ENCODE measurements at regions not wholly inside any gene's neighbourhood (a gene's known extent, or its start where the extent isn't known, plus 50 kb on each side); places are given as distances from the start of the nearest gene placed in this dataset.

DNA sequence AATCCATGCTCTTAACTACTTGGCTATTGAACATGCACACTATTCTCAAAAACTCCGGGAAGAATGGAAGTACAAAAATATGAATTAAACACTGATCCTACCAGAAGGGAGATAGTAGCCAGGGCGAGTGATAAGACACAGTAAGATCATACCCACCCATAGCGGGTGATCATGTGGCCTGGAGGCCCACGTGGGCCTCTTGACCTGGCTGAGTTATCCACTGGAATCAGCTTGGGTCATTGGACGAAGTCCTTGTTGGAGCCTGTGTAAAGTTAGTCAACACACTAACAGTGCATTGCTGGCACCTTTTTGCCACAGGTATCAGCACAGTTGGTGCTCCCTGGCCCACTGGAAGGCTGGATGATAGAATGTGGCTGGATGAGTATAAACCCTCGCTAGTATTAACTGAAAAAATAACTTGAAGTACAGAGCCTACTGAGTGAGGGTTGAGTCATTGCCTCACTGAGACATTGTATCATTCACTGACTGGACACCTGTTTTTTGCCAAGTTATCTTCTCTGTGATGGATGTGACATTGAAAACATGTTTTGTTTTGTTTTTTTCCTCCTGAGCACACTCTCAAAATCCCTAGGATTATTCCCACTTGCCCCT is 149.2 kb upstream of the FUT8 start:
- TF ChIP-seq, protein P1, sequence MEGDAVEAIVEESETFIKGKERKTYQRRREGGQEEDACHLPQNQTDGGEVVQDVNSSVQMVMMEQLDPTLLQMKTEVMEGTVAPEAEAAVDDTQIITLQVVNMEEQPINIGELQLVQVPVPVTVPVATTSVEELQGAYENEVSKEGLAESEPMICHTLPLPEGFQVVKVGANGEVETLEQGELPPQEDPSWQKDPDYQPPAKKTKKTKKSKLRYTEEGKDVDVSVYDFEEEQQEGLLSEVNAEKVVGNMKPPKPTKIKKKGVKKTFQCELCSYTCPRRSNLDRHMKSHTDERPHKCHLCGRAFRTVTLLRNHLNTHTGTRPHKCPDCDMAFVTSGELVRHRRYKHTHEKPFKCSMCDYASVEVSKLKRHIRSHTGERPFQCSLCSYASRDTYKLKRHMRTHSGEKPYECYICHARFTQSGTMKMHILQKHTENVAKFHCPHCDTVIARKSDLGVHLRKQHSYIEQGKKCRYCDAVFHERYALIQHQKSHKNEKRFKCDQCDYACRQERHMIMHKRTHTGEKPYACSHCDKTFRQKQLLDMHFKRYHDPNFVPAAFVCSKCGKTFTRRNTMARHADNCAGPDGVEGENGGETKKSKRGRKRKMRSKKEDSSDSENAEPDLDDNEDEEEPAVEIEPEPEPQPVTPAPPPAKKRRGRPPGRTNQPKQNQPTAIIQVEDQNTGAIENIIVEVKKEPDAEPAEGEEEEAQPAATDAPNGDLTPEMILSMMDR (conservative IDR thresholded peaks at IDR 0.05; ENCODE audit: low read length) = no peak
- DNase-seq (ENCODE audit: low read depth) = no peak
- no peak overlapping the region for H3K4me3 ChIP-seq (ENCODE audit: low read length)

DNA sequence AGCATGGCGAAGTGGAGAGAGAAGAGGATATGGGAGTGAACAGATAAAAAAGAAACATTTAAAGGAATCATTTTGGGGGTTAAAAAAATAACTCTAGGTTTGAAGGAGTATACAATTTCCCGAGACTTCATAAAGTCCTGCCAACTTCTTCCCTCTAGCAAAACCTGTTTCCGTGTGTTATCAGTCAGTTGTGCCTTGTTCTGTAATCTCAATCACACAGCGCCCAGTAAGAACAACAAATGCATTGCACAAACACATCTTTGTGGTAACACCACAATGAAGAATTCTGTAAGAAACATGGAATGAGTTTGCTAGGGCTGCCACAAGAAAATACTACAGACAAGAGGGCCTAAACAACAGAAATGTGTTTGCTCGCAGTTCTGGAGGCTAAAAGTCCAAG is 144.7 kb upstream of the FUT8 start:
- TF ChIP-seq, protein P1 (conservative IDR thresholded peaks at IDR 0.05; ENCODE audit: low read length) = no peak
- no peak overlapping the region for H3K4me3 ChIP-seq (ENCODE audit: low read length)
- DNase-seq (ENCODE audit: low read depth) = no peak

- H3K4me3 ChIP-seq (ENCODE audit: low read length) = no peak overlapping the region
- TF ChIP-seq, protein P1 (conservative IDR thresholded peaks at IDR 0.05; ENCODE audit: low read length) = no peak
- no peak for DNase-seq (ENCODE audit: low read depth)
Observed at GRCh38 chr14:65268594-65268993, 143.9 kb upstream of the FUT8 start.

DNA sequence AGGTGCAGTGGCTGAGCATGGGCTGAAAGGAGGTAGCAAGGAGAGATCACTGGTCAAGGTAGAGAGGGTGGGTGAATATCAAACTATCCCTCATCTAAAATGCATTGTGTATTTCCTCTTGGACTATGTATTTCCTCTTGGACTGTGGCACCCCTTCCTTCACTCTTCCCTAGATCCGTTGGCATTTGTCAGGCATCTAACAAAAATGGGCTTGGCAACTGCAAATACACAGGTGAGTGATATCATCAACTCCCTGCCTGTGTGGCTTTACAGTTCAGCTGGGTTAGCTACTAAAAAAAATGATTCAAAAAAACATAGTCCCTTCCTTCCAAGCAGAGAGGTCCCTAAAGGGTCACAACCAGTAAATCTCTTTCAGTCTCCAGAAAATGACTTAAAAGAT is 142.8 kb upstream of the FUT8 start:
- TF ChIP-seq, protein P1 (conservative IDR thresholded peaks at IDR 0.05; ENCODE audit: low read length) = no peak
- H3K4me3 ChIP-seq (ENCODE audit: low read length) = no peak overlapping the region
- DNase-seq (ENCODE audit: low read depth) = no peak

- H3K4me3 ChIP-seq (ENCODE audit: low read length) = no peak overlapping the region
- peak; percentile 33 for DNase-seq (ENCODE audit: low read depth)
- TF ChIP-seq, protein P1 (conservative IDR thresholded peaks at IDR 0.05; ENCODE audit: low read length) = no peak
Observed at GRCh38 chr14:65277027-65277426, 135.5 kb upstream of the FUT8 start.

DNA sequence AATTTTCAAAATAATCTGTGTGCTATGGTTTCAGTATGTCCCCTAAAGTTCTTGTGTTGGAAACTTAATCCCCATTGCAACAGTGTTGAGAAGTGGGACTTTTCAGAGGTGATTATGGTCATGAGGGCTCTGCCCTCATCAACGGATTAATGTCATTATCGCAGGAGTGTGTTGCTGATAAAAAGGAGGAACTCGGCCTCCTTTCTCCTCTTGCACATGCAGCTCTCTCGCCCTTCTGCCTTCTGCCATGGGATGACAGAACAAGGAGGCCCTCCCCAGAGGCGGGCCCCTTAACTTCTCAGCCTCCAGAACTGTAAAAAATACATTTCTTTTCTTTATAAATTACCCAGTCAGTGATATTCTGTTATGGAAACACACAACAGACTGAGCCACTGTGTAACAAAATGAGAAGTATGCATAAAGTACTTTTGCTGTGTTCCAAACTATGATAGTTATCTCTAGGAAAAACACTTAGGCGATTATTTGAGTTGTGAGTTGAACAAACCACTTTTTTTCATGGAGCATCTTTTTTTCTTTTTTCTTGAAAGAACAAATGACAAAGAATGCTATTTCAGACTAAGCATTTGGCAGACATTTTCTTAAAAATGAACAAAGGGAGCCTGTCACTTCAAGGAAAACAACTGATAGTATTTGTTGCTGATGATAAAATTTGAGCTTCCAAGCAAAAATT is 134.8 kb upstream of the FUT8 start:
- DNase-seq (ENCODE audit: low read depth) = no peak
- H3K4me3 ChIP-seq (ENCODE audit: low read length) = no peak overlapping the region
- TF ChIP-seq, protein P1 (conservative IDR thresholded peaks at IDR 0.05; ENCODE audit: low read length) = no peak

DNA sequence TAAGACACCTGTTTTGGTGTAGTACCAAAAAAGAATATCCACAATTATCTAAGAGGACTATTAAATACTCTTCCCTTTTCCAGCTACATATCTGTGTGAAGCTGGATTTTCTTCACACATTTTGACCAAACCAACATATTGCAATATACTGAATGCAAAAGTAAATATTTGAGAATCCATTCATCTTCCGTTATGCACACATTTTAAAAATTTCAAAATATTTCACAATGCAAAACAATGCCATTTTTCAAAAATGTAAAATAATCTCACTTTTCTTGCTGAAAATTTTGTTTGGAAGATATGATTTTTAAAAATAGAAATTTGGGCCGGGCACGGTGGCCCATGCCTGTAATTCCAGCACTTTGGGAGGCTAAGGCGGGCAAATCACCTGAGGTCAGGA is 133.9 kb upstream of the FUT8 start:
- no peak overlapping the region for H3K4me3 ChIP-seq (ENCODE audit: low read length)
- DNase-seq (ENCODE audit: low read depth) = no peak
- TF ChIP-seq, protein P1 (conservative IDR thresholded peaks at IDR 0.05; ENCODE audit: low read length) = no peak
